CD4-positive, CD25-positive, alpha-beta regulatory T cell (primary cell): ENCODE measurements at regions not wholly inside any gene's neighbourhood (a gene's known extent, or its start where the extent isn't known, plus 50 kb on each side); places are given as distances from the start of the nearest gene placed in this dataset.
"Not testable (repeated sequence)": the region's sequence is repeated elsewhere in the genome, so short reads cannot be mapped to it uniquely, and the experiment has no call there.

Experiments
- ATAC-seq, 2 donors: fragments of 150-1000 bp; cut with Tn5 transposase; one replicate each; pipeline ENCODE4 v1.10.0; 2021; ENCODE audit warnings: low read depth in 2 of 2, moderate number of reproducible peaks in 2 of 2, moderate library complexity in 1 of 2
- DNase-seq, 3 donors: peaks; one replicate each; pipeline versions ENCODE4 v3.0.0 to v3.0.0-alpha.2; 2012 to 2022; ENCODE audit warnings: mixed read lengths in 1 of 3
- H3K27ac ChIP-seq: one replicate; pipeline ENCODE4 v1.7.0; 2013; ENCODE audit warnings: mild to moderate bottlenecking, low read length; ENCODE audit not compliant: insufficient read depth, poor library complexity, severe bottlenecking
- H3K27me3 ChIP-seq: one replicate; pipeline ENCODE4 v1.7.0; 2013; ENCODE audit warnings: low read length; ENCODE audit not compliant: control insufficient read depth, insufficient read depth
- H3K36me3 ChIP-seq: one replicate; pipeline ENCODE4 v1.7.0; 2013; ENCODE audit warnings: mild to moderate bottlenecking, low read length, moderate library complexity; ENCODE audit not compliant: control insufficient read depth, insufficient read depth
- H3K4me1 ChIP-seq: 2 replicates; pipeline ENCODE4 v1.7.0; 2013; ENCODE audit warnings: mild to moderate bottlenecking, low read length; ENCODE audit not compliant: insufficient read depth, control insufficient read depth, poor library complexity, severe bottlenecking
- H3K4me3 ChIP-seq: one replicate; pipeline ENCODE4 v1.7.0; 2013; ENCODE audit warnings: low read depth, mild to moderate bottlenecking, low read length, moderate library complexity
- H3K9me3 ChIP-seq, 2 experiments: 1 replicate in 1 of 2; 2 replicates in 1 of 2; pipeline ENCODE4 v1.7.0; 2013; ENCODE audit warnings: low read length in 2 of 2, mild to moderate bottlenecking in 1 of 2, moderate library complexity in 1 of 2; ENCODE audit not compliant: control insufficient read depth in 2 of 2
- H3K27ac Mint-ChIP-seq, 3 donors: one replicate each; pipeline ENCODE4 v1.8.0; 2020 to 2022; ENCODE audit warnings: mild to moderate bottlenecking in 3 of 3, mixed read lengths in 3 of 3, moderate library complexity in 2 of 3
- H3K27me3 Mint-ChIP-seq: one replicate; pipeline ENCODE4 v1.8.0; 2022; ENCODE audit warnings: mild to moderate bottlenecking, mixed read lengths
- H3K36me3 Mint-ChIP-seq: one replicate; pipeline ENCODE4 v1.8.0; 2020; ENCODE audit warnings: mixed read lengths
- H3K4me1 Mint-ChIP-seq, 4 donors: one replicate each; pipeline ENCODE4 v1.8.0; 2020 to 2022; ENCODE audit warnings: mixed read lengths in 4 of 4, mild to moderate bottlenecking in 1 of 4
- H3K4me3 Mint-ChIP-seq, 4 donors: one replicate each; pipeline ENCODE4 v1.8.0; 2020 to 2022; ENCODE audit warnings: mild to moderate bottlenecking in 4 of 4, mixed read lengths in 4 of 4, moderate library complexity in 3 of 4
- H3K9me3 Mint-ChIP-seq, 7 donors: one replicate each; pipeline ENCODE4 v1.8.0; 2020 to 2022; ENCODE audit warnings: mixed read lengths in 7 of 7, mild to moderate bottlenecking in 3 of 7, moderate library complexity in 2 of 7

- ATAC-seq (no peak), DNase-seq (no peak)
- H3K27ac Mint-ChIP-seq, result no peak overlapping the region
- no peak overlapping the region for H3K4me3 ChIP-seq
- no peaks in the 10 kb centered on the region for H3K36me3 Mint-ChIP-seq
- H3K4me3 Mint-ChIP-seq, result no peak overlapping the region
- H3K4me1 ChIP-seq, result no peaks in the 10 kb centered on the region
- no peaks in the 10 kb centered on the region for H3K9me3 ChIP-seq
- H3K9me3 Mint-ChIP-seq, result peaks cover 0 to 10% (median 6%) of the 10 kb centered on the region in 7 donors
- no peaks in the 10 kb centered on the region for H3K27me3 Mint-ChIP-seq
- no peak overlapping the region for H3K27ac ChIP-seq
- H3K36me3 ChIP-seq, result no peaks in the 10 kb centered on the region
- no peaks in the 10 kb centered on the region for H3K27me3 ChIP-seq
- H3K4me1 Mint-ChIP-seq, result no peaks in the 10 kb centered on the region
Observed at GRCh38 chr14:41225433-41225832, 381.2 kb upstream of the LRFN5 start.

- no peaks in the 10 kb centered on the region for H3K4me1 ChIP-seq
- no peaks in the 10 kb centered on the region for H3K36me3 ChIP-seq
- no peak overlapping the region for H3K4me3 ChIP-seq
- no peak for ATAC-seq
- no peaks in the 10 kb centered on the region for H3K9me3 ChIP-seq
- H3K36me3 Mint-ChIP-seq, result no peaks in the 10 kb centered on the region
- H3K27ac ChIP-seq, result no peak overlapping the region
- peaks cover 3 to 17% (median 10%) of the 10 kb centered on the region in 7 donors for H3K9me3 Mint-ChIP-seq
- H3K4me1 Mint-ChIP-seq, result no peaks in the 10 kb centered on the region
- H3K27me3 ChIP-seq, result no peaks in the 10 kb centered on the region
- H3K27me3 Mint-ChIP-seq, result no peaks in the 10 kb centered on the region
- no peak overlapping the region for H3K4me3 Mint-ChIP-seq
- no peak for DNase-seq
- no peak overlapping the region for H3K27ac Mint-ChIP-seq
Observed at GRCh38 chr14:41222581-41222980, 384.1 kb upstream of the LRFN5 start.

GRCh38 chr14:41214978-41215377 lies 391.7 kb upstream of the LRFN5 start:
- not testable (repeated sequence) for H3K4me3 Mint-ChIP-seq, H3K9me3 ChIP-seq, H3K9me3 Mint-ChIP-seq, H3K4me3 ChIP-seq, H3K27me3 ChIP-seq, H3K27me3 Mint-ChIP-seq, H3K36me3 Mint-ChIP-seq, H3K36me3 ChIP-seq, H3K27ac ChIP-seq, DNase-seq, ATAC-seq, H3K4me1 Mint-ChIP-seq, H3K27ac Mint-ChIP-seq, H3K4me1 ChIP-seq

- H3K9me3 Mint-ChIP-seq, result peaks cover 0 to 14% (median 4%) of the 10 kb centered on the region in 7 donors
- ATAC-seq, result no peak
- no peaks in the 10 kb centered on the region for H3K4me1 Mint-ChIP-seq
- H3K27ac ChIP-seq, result no peak overlapping the region
- no peak overlapping the region for H3K4me3 Mint-ChIP-seq
- H3K36me3 Mint-ChIP-seq, result no peaks in the 10 kb centered on the region
- no peak overlapping the region for H3K27ac Mint-ChIP-seq
- no peaks in the 10 kb centered on the region for H3K4me1 ChIP-seq
- DNase-seq, result no peak
- no peak overlapping the region for H3K4me3 ChIP-seq
- H3K27me3 ChIP-seq, result no peaks in the 10 kb centered on the region
- no peaks in the 10 kb centered on the region for H3K27me3 Mint-ChIP-seq
- no peaks in the 10 kb centered on the region for H3K36me3 ChIP-seq
- peaks cover 0 to 3% of the 10 kb centered on the region in 2 experiments for H3K9me3 ChIP-seq
Observed at GRCh38 chr14:41201696-41202095, 405.0 kb upstream of the LRFN5 start.

- Histone ChIP-seq H3K27me3 (no peaks in the 10 kb centered on the region), H3K4me1 (no peaks in the 10 kb centered on the region), H3K9me3 (peaks cover 0 to 7% of the 10 kb centered on the region in 2 experiments), H3K4me3 (no peak overlapping the region), H3K36me3 (no peaks in the 10 kb centered on the region), H3K27ac (no peak overlapping the region)
- ATAC-seq (no peak), DNase-seq (no peak)
- no peak overlapping the region for H3K4me3 Mint-ChIP-seq
- H3K4me1 Mint-ChIP-seq, result no peaks in the 10 kb centered on the region
- no peak overlapping the region for H3K27ac Mint-ChIP-seq
- H3K36me3 Mint-ChIP-seq, result no peaks in the 10 kb centered on the region
- H3K27me3 Mint-ChIP-seq, result no peaks in the 10 kb centered on the region
- peaks cover 2 to 29% (median 3%) of the 10 kb centered on the region in 7 donors for H3K9me3 Mint-ChIP-seq
Observed at GRCh38 chr14:41187868-41188267, 418.8 kb upstream of the LRFN5 start.

- Histone ChIP-seq H3K36me3 (no peaks in the 10 kb centered on the region), H3K27ac (no peak overlapping the region), H3K9me3 (no peaks in the 10 kb centered on the region), H3K4me1 (no peaks in the 10 kb centered on the region), H3K4me3 (no peak overlapping the region), H3K27me3 (no peaks in the 10 kb centered on the region)
- no peaks in the 10 kb centered on the region for H3K27me3 Mint-ChIP-seq
- ATAC-seq (no peak), DNase-seq (no peak)
- no peaks in the 10 kb centered on the region for H3K4me1 Mint-ChIP-seq
- H3K9me3 Mint-ChIP-seq, result peaks cover 0 to 16% (median 7%) of the 10 kb centered on the region in 7 donors
- no peak overlapping the region for H3K27ac Mint-ChIP-seq
- H3K4me3 Mint-ChIP-seq, result no peak overlapping the region
- no peaks in the 10 kb centered on the region for H3K36me3 Mint-ChIP-seq
Observed at GRCh38 chr14:41171045-41171444, 435.6 kb upstream of the LRFN5 start.

GRCh38 chr14:41167040-41167439 lies 439.6 kb upstream of the LRFN5 start:
- H3K27me3 ChIP-seq, result no peaks in the 10 kb centered on the region
- H3K36me3 Mint-ChIP-seq, result no peaks in the 10 kb centered on the region
- no peak for ATAC-seq
- H3K36me3 ChIP-seq, result no peaks in the 10 kb centered on the region
- H3K4me1 ChIP-seq, result no peaks in the 10 kb centered on the region
- H3K4me3 Mint-ChIP-seq, result no peak overlapping the region
- H3K27ac Mint-ChIP-seq, result no peak overlapping the region
- H3K4me3 ChIP-seq, result no peak overlapping the region
- DNase-seq, result no peak
- no peaks in the 10 kb centered on the region for H3K9me3 ChIP-seq
- no peaks in the 10 kb centered on the region for H3K27me3 Mint-ChIP-seq
- no peak overlapping the region for H3K27ac ChIP-seq
- H3K9me3 Mint-ChIP-seq, result peaks cover 0 to 19% (median 4%) of the 10 kb centered on the region in 7 donors
- H3K4me1 Mint-ChIP-seq, result no peaks in the 10 kb centered on the region

- Mint-ChIP-seq H3K27ac (no peak overlapping the region), H3K9me3 (peaks cover 0 to 12% (median 4%) of the 10 kb centered on the region in 7 donors)
Observed at GRCh38 chr14:41154143-41154807, 452.4 kb upstream of the LRFN5 start.

More at GRCh38 chr14:41154143-41154807, 452.4 kb upstream of the LRFN5 start:
- DNase-seq, result no peak
- Histone ChIP-seq H3K4me1 (no peaks in the 10 kb centered on the region), H3K9me3 (no peaks in the 10 kb centered on the region), H3K27ac (no peak overlapping the region), H3K36me3 (no peaks in the 10 kb centered on the region), H3K4me3 (no peak overlapping the region), H3K27me3 (no peaks in the 10 kb centered on the region)
- no peaks in the 10 kb centered on the region for H3K36me3 Mint-ChIP-seq
- H3K27me3 Mint-ChIP-seq, result no peaks in the 10 kb centered on the region
- ATAC-seq, result no peak
- H3K4me3 Mint-ChIP-seq, result no peak overlapping the region
- no peaks in the 10 kb centered on the region for H3K4me1 Mint-ChIP-seq
